ENCODE measurements at regions not wholly inside any gene's neighbourhood (a gene's known extent, or its start where the extent isn't known, plus 50 kb on each side); places are given as distances from the start of the nearest gene placed in this dataset.

- Histone ChIP-seq H3K36me3 (ENCODE audit: control insufficient read depth, insufficient read depth, low read length) (no peaks in the 10 kb centered on the region), H3K27ac (ENCODE audit: low read depth, low read length) (no peak overlapping the region), H3K4me1 (ENCODE audit: control insufficient read depth, insufficient read depth, low read length) (no peaks in the 10 kb centered on the region), H3K4me3 (ENCODE audit: low read length) (no peak overlapping the region), H3K9ac (ENCODE audit: extremely low read depth, low read length, poor library complexity, severe bottlenecking) (no peak overlapping the region), H3K27me3 (ENCODE audit: control insufficient read depth, insufficient read depth, low read length, poor library complexity, severe bottlenecking) (peaks cover 5% of the 10 kb centered on the region), H3K9me3 (ENCODE audit: control insufficient read depth, low read length) (no peaks in the 10 kb centered on the region)
- no peak overlapping the region for H3K27ac Mint-ChIP-seq
- no peaks in the 10 kb centered on the region for H3K9me3 Mint-ChIP-seq
- TF ChIP-seq, protein P1, sequence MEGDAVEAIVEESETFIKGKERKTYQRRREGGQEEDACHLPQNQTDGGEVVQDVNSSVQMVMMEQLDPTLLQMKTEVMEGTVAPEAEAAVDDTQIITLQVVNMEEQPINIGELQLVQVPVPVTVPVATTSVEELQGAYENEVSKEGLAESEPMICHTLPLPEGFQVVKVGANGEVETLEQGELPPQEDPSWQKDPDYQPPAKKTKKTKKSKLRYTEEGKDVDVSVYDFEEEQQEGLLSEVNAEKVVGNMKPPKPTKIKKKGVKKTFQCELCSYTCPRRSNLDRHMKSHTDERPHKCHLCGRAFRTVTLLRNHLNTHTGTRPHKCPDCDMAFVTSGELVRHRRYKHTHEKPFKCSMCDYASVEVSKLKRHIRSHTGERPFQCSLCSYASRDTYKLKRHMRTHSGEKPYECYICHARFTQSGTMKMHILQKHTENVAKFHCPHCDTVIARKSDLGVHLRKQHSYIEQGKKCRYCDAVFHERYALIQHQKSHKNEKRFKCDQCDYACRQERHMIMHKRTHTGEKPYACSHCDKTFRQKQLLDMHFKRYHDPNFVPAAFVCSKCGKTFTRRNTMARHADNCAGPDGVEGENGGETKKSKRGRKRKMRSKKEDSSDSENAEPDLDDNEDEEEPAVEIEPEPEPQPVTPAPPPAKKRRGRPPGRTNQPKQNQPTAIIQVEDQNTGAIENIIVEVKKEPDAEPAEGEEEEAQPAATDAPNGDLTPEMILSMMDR (conservative IDR thresholded peaks at IDR 0.05): peak; percentile 71
- 89 to 97% methylated on average over 5 to 6 of the region's 6 CpGs for WGBS, 2 experiments (ENCODE audit: insufficient coverage in 1 of 2, insufficient read length in 1 of 2)
- no peaks in the 10 kb centered on the region for H3K4me1 Mint-ChIP-seq
- no peak for DNase-seq
- H3K27me3 Mint-ChIP-seq (ENCODE audit: insufficient read depth): peaks cover 20% of the 10 kb centered on the region
- no peaks in the 10 kb centered on the region for H3K36me3 Mint-ChIP-seq (ENCODE audit: low read depth)
- H3K4me3 Mint-ChIP-seq: no peak overlapping the region
Measured at GRCh38 chr2:163291790-163292189, 444.0 kb downstream of the FIGN start.

GRCh38 chr2:163281717-163282116 is 443.1 kb upstream of the KCNH7 start:
- Histone ChIP-seq H3K27me3 (ENCODE audit: control insufficient read depth, insufficient read depth, low read length, poor library complexity, severe bottlenecking) (no peaks in the 10 kb centered on the region), H3K4me1 (ENCODE audit: control insufficient read depth, insufficient read depth, low read length) (no peaks in the 10 kb centered on the region), H3K4me3 (ENCODE audit: low read length) (no peak overlapping the region), H3K27ac (ENCODE audit: low read depth, low read length) (no peak overlapping the region), H3K36me3 (ENCODE audit: control insufficient read depth, insufficient read depth, low read length) (no peaks in the 10 kb centered on the region), H3K9ac (ENCODE audit: extremely low read depth, low read length, poor library complexity, severe bottlenecking) (no peak overlapping the region), H3K9me3 (ENCODE audit: control insufficient read depth, low read length) (no peaks in the 10 kb centered on the region)
- TF ChIP-seq, protein P1 (conservative IDR thresholded peaks at IDR 0.05): no peak
- 53% methylated on average over 2 of the region's 2 CpGs; no CpG with 5 or more reads in 1 of the 2 experiments for WGBS, 2 experiments (ENCODE audit: insufficient coverage in 1 of 2, insufficient read length in 1 of 2)
- peaks cover 2% of the 10 kb centered on the region for H3K27me3 Mint-ChIP-seq (ENCODE audit: insufficient read depth)
- no peaks in the 10 kb centered on the region for H3K9me3 Mint-ChIP-seq
- DNase-seq: no peak
- H3K4me1 Mint-ChIP-seq: no peaks in the 10 kb centered on the region
- no peaks in the 10 kb centered on the region for H3K36me3 Mint-ChIP-seq (ENCODE audit: low read depth)
- H3K27ac Mint-ChIP-seq: no peak overlapping the region
- H3K4me3 Mint-ChIP-seq: no peak overlapping the region

DNA sequence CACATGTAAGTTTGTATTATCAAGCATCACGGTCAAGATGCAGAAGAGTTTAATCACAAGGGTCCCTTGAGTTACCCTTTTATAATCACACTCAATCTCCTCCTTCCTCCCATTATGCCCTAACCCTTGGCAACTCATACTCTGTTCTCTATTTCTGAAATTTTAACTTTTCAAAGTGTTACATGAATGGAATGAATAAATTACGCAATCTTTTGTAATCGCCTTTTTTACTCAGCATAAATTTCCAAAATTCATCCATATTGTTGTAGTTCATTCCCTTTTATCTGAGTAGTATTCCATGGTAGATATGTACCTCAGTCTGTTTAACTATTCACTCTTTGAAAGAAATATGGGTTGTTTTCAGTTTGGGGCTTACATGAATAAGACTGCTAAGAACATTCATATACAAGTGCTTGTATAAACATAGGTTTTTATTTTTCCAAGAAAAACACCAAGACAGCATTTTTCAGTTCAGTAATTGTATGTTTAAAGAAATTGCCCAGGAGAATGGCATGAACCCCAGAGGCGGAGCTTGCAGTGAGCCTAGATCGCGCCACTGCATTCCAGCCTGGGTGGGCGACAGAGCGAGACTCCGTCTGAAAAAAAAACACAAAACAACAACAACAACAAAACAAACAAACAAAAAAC is 430.9 kb upstream of the KCNH7 start:
- H3K27me3 Mint-ChIP-seq (ENCODE audit: insufficient read depth): peaks cover 2% of the 10 kb centered on the region
- 94 to 100% methylated on average over 4 to 8 of the region's 9 CpGs for WGBS, 2 experiments (ENCODE audit: insufficient coverage in 1 of 2, insufficient read length in 1 of 2)
- Histone ChIP-seq H3K4me3 (ENCODE audit: low read length) (no peak overlapping the region), H3K36me3 (ENCODE audit: control insufficient read depth, insufficient read depth, low read length) (no peaks in the 10 kb centered on the region), H3K9ac (ENCODE audit: extremely low read depth, low read length, poor library complexity, severe bottlenecking) (no peak overlapping the region), H3K27me3 (ENCODE audit: control insufficient read depth, insufficient read depth, low read length, poor library complexity, severe bottlenecking) (no peaks in the 10 kb centered on the region), H3K27ac (ENCODE audit: low read depth, low read length) (no peak overlapping the region), H3K4me1 (ENCODE audit: control insufficient read depth, insufficient read depth, low read length) (no peaks in the 10 kb centered on the region), H3K9me3 (ENCODE audit: control insufficient read depth, low read length) (peaks cover 16% of the 10 kb centered on the region)
- DNase-seq: no peak
- no peaks in the 10 kb centered on the region for H3K36me3 Mint-ChIP-seq (ENCODE audit: low read depth)
- no peaks in the 10 kb centered on the region for H3K9me3 Mint-ChIP-seq
- no peak overlapping the region for H3K27ac Mint-ChIP-seq
- no peaks in the 10 kb centered on the region for H3K4me1 Mint-ChIP-seq
- H3K4me3 Mint-ChIP-seq: no peak overlapping the region
- TF ChIP-seq, protein P1 (conservative IDR thresholded peaks at IDR 0.05): no peak

All from endodermal cell (in vitro differentiated cells).